CD14-positive monocyte (primary cell): ENCODE measurements at regions not wholly inside any gene's neighbourhood (a gene's known extent, or its start where the extent isn't known, plus 50 kb on each side); places are given as distances from the start of the nearest gene placed in this dataset.
"Not testable (repeated sequence)": the region's sequence is repeated elsewhere in the genome, so short reads cannot be mapped to it uniquely, and the experiment has no call there.

Experiments
- DNase-seq, 3 donors: peaks; one replicate each; pipeline ENCODE4 v3.0.0-alpha.2; 2011 to 2022
- H2AFZ ChIP-seq: 2 replicates; pipeline ENCODE4 v1.6.0; 2012; ENCODE audit warnings: mild to moderate bottlenecking, low read depth, low read length, inconsistent platforms; ENCODE audit not compliant: insufficient read depth, poor library complexity, severe bottlenecking
- H3K27ac ChIP-seq, 2 donors: 1 replicate in 1 of 2; 2 replicates in 1 of 2; pipeline ENCODE4 v1.5.1; 2012 to 2013; ENCODE audit warnings: low read length in 2 of 2, control low read depth in 1 of 2, inconsistent platforms in 1 of 2, low read depth in 1 of 2, mild to moderate bottlenecking in 1 of 2
- H3K27me3 ChIP-seq, 2 donors: one replicate each; pipeline versions ENCODE4 v1.6.0 to v1.6.1; 2011 to 2013; ENCODE audit warnings: low read length in 2 of 2; ENCODE audit not compliant: control insufficient read depth in 2 of 2, insufficient read depth in 2 of 2
- H3K36me3 ChIP-seq, 2 donors: replicated peaks in 1 of 2; 1 replicate in 1 of 2; 2 replicates in 1 of 2; pipeline versions ENCODE4 v1.5.1 to v1.6.1; 2012 to 2013; ENCODE audit warnings: low read length in 2 of 2, control low read depth in 1 of 2, inconsistent platforms in 1 of 2, mild to moderate bottlenecking in 1 of 2; ENCODE audit not compliant: insufficient read depth in 2 of 2, control insufficient read depth in 1 of 2
- H3K4me1 ChIP-seq, 2 donors: 1 replicate in 1 of 2; 2 replicates in 1 of 2; pipeline versions ENCODE4 v1.5.1 to v1.6.1; 2012 to 2013; ENCODE audit warnings: low read length in 2 of 2, control low read depth in 1 of 2, inconsistent platforms in 1 of 2, mild to moderate bottlenecking in 1 of 2, moderate library complexity in 1 of 2; ENCODE audit not compliant: insufficient read depth in 2 of 2, control insufficient read depth in 1 of 2
- H3K4me2 ChIP-seq: replicated peaks from 2 replicates; pipeline ENCODE3; 2012; ENCODE audit warnings: low read length, moderate library complexity, mild to moderate bottlenecking; ENCODE audit not compliant: poor library complexity, severe bottlenecking; ENCODE audit errors: extremely low read depth
- H3K4me3 ChIP-seq, 3 experiments: fragments of 200-600 bp in 1 of 3; sonication (generic) in 1 of 3; replicated peaks in 1 of 3; 1 replicate in 2 of 3; 2 replicates in 1 of 3; pipeline ENCODE4 v1.5.1; 2011 to 2013; ENCODE audit warnings: low read length in 3 of 3, mild to moderate bottlenecking in 3 of 3, control low read depth in 2 of 3, low read depth in 2 of 3, inconsistent platforms in 1 of 3, moderate library complexity in 1 of 3
- H3K79me2 ChIP-seq: 2 replicates; pipeline ENCODE4 v1.6.0; 2012; ENCODE audit warnings: mild to moderate bottlenecking, control low read depth, inconsistent platforms, low read length, moderate library complexity; ENCODE audit not compliant: insufficient read depth
- H3K9ac ChIP-seq: 2 replicates; pipeline ENCODE4 v1.6.0; 2017; ENCODE audit warnings: low read length, mild to moderate bottlenecking; ENCODE audit not compliant: insufficient read depth, poor library complexity, severe bottlenecking
- H3K9me3 ChIP-seq, 2 donors: replicated peaks in 1 of 2; 1 replicate in 1 of 2; 2 replicates in 1 of 2; pipeline versions ENCODE4 v1.5.1 to v1.6.1; 2012 to 2013; ENCODE audit warnings: low read length in 2 of 2, control low read depth in 1 of 2; ENCODE audit not compliant: control insufficient read depth in 1 of 2, insufficient read depth in 1 of 2
- H4K20me1 ChIP-seq: 2 replicates; pipeline ENCODE4 v1.6.0; 2012; ENCODE audit warnings: mild to moderate bottlenecking, low read length, control low read depth, moderate library complexity; ENCODE audit not compliant: insufficient read depth
- H3K27ac Mint-ChIP-seq, 7 donors: one replicate each; pipeline ENCODE4 v1.8.0; 2020; ENCODE audit warnings: mild to moderate bottlenecking in 7 of 7, mixed read lengths in 7 of 7, moderate library complexity in 6 of 7, inconsistent platforms in 2 of 7
- H3K27me3 Mint-ChIP-seq, 3 donors: one replicate each; pipeline ENCODE4 v1.8.0; 2021 to 2022; ENCODE audit warnings: low read depth in 3 of 3, mild to moderate bottlenecking in 3 of 3, mixed read lengths in 3 of 3, moderate library complexity in 3 of 3, inconsistent platforms in 1 of 3
- H3K36me3 Mint-ChIP-seq, 2 donors: one replicate each; pipeline ENCODE4 v1.8.0; 2020; ENCODE audit warnings: mixed read lengths in 2 of 2, inconsistent platforms in 1 of 2, mild to moderate bottlenecking in 1 of 2
- H3K4me1 Mint-ChIP-seq: one replicate; pipeline ENCODE4 v1.8.0; 2020; ENCODE audit warnings: mild to moderate bottlenecking, mixed read lengths
- H3K4me3 Mint-ChIP-seq, 2 donors: one replicate each; pipeline ENCODE4 v1.8.0; 2020; ENCODE audit warnings: mild to moderate bottlenecking in 2 of 2, mixed read lengths in 2 of 2, moderate library complexity in 1 of 2
- H3K9me3 Mint-ChIP-seq, 7 donors: one replicate each; pipeline ENCODE4 v1.8.0; 2020 to 2022; ENCODE audit warnings: mixed read lengths in 7 of 7, mild to moderate bottlenecking in 6 of 7, moderate library complexity in 6 of 7, inconsistent platforms in 2 of 7
- WGBS: methylation state at CpG from one replicate; pipeline ENCODE4 v1.1.5; 2013; ENCODE audit warnings: missing lambda C conversion rate; ENCODE audit not compliant: insufficient coverage; 5-methylcytosine and 5-hydroxymethylcytosine counted together
- intact Hi-C, 2 donors: fragments of 100-400 bp; cut with micrococcal nuclease; formaldehyde crosslinking; loops; one replicate each; pipeline versions ENCODE4 v1.15.0 to v1.15.1; 2023
- TF ChIP-seq, protein P1 (sequence below): fragments of 200-600 bp; IDR thresholded peaks from one replicate; pipeline ENCODE4 v1.8.0; 2022; ENCODE audit warnings: antibody characterized with exemption, mild to moderate bottlenecking

DNA sequence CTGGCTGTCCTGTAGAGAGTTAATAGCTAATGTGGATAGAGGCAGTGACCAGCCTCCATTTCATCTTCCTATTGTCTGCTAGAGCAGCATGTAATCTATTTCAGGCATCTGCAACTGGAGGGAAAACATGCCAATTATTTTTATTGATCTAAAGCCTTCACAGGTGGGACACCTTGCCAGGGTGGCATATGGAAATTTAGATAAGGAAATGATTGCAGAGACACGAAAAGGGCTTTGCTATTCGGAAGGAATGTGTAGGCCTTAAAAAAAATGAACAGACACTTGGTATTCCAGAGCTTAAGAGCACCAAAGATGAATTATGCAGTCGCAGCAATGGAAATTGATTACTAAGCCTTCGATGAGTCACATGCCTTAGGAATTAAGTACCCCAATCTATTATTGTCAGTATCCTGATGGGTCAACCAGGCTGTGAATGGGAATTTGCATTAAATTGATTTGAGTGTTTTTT, 454.7 kb downstream of the SQOR start:
- TF ChIP-seq, protein P1, sequence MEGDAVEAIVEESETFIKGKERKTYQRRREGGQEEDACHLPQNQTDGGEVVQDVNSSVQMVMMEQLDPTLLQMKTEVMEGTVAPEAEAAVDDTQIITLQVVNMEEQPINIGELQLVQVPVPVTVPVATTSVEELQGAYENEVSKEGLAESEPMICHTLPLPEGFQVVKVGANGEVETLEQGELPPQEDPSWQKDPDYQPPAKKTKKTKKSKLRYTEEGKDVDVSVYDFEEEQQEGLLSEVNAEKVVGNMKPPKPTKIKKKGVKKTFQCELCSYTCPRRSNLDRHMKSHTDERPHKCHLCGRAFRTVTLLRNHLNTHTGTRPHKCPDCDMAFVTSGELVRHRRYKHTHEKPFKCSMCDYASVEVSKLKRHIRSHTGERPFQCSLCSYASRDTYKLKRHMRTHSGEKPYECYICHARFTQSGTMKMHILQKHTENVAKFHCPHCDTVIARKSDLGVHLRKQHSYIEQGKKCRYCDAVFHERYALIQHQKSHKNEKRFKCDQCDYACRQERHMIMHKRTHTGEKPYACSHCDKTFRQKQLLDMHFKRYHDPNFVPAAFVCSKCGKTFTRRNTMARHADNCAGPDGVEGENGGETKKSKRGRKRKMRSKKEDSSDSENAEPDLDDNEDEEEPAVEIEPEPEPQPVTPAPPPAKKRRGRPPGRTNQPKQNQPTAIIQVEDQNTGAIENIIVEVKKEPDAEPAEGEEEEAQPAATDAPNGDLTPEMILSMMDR: no peak
- 57% methylated on average over 2 of the region's 4 CpGs for WGBS
- H3K9ac ChIP-seq: no peak overlapping the region

GRCh38 chr15:46091860-46092450, 457.1 kb downstream of the SQOR start:
- Histone ChIP-seq H3K79me2 (no peaks in the 10 kb centered on the region), H4K20me1 (no peaks in the 10 kb centered on the region), H3K27ac (no peak overlapping the region), H3K36me3 (no peaks in the 10 kb centered on the region), H3K9ac (no peak overlapping the region), H2AFZ (no peak overlapping the region), H3K4me3 (no peak overlapping the region), H3K4me2 (no peak overlapping the region), H3K4me1 (no peaks in the 10 kb centered on the region), H3K9me3 (no peaks in the 10 kb centered on the region), H3K27me3 (no peaks in the 10 kb centered on the region)
- H3K4me3 Mint-ChIP-seq: no peak overlapping the region
- no peaks in the 10 kb centered on the region for H3K27me3 Mint-ChIP-seq
- 55% methylated on average over 6 of the region's 16 CpGs for WGBS
- intact Hi-C loops: no loop called here
- TF ChIP-seq, protein P1: peak; percentile 18
- peaks cover 0 to 2% (median 0%) of the 10 kb centered on the region in 7 donors for H3K9me3 Mint-ChIP-seq
- no peaks in the 10 kb centered on the region for H3K4me1 Mint-ChIP-seq
- H3K27ac Mint-ChIP-seq: no peak overlapping the region
- DNase-seq: no peak
- no peaks in the 10 kb centered on the region for H3K36me3 Mint-ChIP-seq

More for the DNA sequence above, 454.7 kb downstream of the SQOR start:
- peaks cover 0 to 1% (median 0%) of the 10 kb centered on the region in 7 donors for H3K9me3 Mint-ChIP-seq
- no peak for DNase-seq
- H3K4me1 Mint-ChIP-seq: no peaks in the 10 kb centered on the region
- no peaks in the 10 kb centered on the region for H3K9me3 ChIP-seq
- no peaks in the 10 kb centered on the region for H3K4me1 ChIP-seq
- H3K4me3 Mint-ChIP-seq: no peak overlapping the region
- no peak overlapping the region for H3K27ac ChIP-seq
- H3K27ac Mint-ChIP-seq: no peak overlapping the region
- no peaks in the 10 kb centered on the region for H3K36me3 Mint-ChIP-seq
- no peaks in the 10 kb centered on the region for H4K20me1 ChIP-seq
- intact Hi-C loops: no loop called here
- H2AFZ ChIP-seq: no peak overlapping the region
- no peaks in the 10 kb centered on the region for H3K27me3 Mint-ChIP-seq
- no peaks in the 10 kb centered on the region for H3K36me3 ChIP-seq
- H3K79me2 ChIP-seq: no peaks in the 10 kb centered on the region
- no peak overlapping the region for H3K4me2 ChIP-seq
- H3K27me3 ChIP-seq: no peaks in the 10 kb centered on the region
- no peak overlapping the region for H3K4me3 ChIP-seq

GRCh38 chr15:46098006-46098405, 463.2 kb downstream of the SQOR start:
- peaks cover 3 to 19% (median 14%) of the 10 kb centered on the region in 7 donors for H3K9me3 Mint-ChIP-seq
- not testable (repeated sequence) for H3K27ac Mint-ChIP-seq, H3K4me3 Mint-ChIP-seq

More at GRCh38 chr15:46098006-46098405, 463.2 kb downstream of the SQOR start:
- H3K27me3 Mint-ChIP-seq, DNase-seq, intact Hi-C loops, H3K9me3 ChIP-seq, H3K4me1 ChIP-seq, H3K27ac ChIP-seq, H4K20me1 ChIP-seq, H3K27me3 ChIP-seq, H3K4me2 ChIP-seq, H3K9ac ChIP-seq, H3K4me1 Mint-ChIP-seq, H3K79me2 ChIP-seq, H3K36me3 Mint-ChIP-seq, H3K36me3 ChIP-seq, H3K4me3 ChIP-seq, H2AFZ ChIP-seq: not testable (repeated sequence)
- 94% methylated on average over 3 of the region's 32 CpGs for WGBS
